SK-N-SH treated with all-trans-retinoic acid at 6 μM for 48 hours (cell line): ENCODE measurements at regions not wholly inside any gene's neighbourhood (a gene's known extent, or its start where the extent isn't known, plus 50 kb on each side); places are given as distances from the start of the nearest gene placed in this dataset.

Experiments
- PATZ1 ChIP-seq: fragments of 250-450 bp; sonication (Bioruptor Pico); IDR thresholded peaks from 2 replicates; pipeline ENCODE4 v1.8.0; 2020; ENCODE audit warnings: mild to moderate bottlenecking, moderate library complexity, borderline replicate concordance
- POU6F1 ChIP-seq: fragments of 250-450 bp; sonication (Bioruptor Pico); IDR thresholded peaks from 2 replicates; pipeline ENCODE4 v1.8.0; 2021; ENCODE audit warnings: low read depth, mild to moderate bottlenecking, moderate library complexity, borderline replicate concordance
- PPARA ChIP-seq: fragments of 250-450 bp; sonication (Bioruptor Pico); IDR thresholded peaks from 2 replicates; pipeline ENCODE4 v1.5.0; 2020; ENCODE audit warnings: mild to moderate bottlenecking, borderline replicate concordance
- ZC3H10 ChIP-seq: fragments of 250-450 bp; sonication (Bioruptor Pico); IDR thresholded peaks from 2 replicates; pipeline ENCODE4 v1.5.1; 2021; ENCODE audit warnings: mild to moderate bottlenecking, moderate library complexity
- ZFP3 ChIP-seq: fragments of 250-450 bp; sonication (Bioruptor Pico); IDR thresholded peaks from 2 replicates; pipeline ENCODE4 v1.5.0; 2020; ENCODE audit warnings: mild to moderate bottlenecking, moderate library complexity

- TF ChIP-seq ZFP3 (CRISPR knock-in tag) (no peak), PATZ1 (CRISPR knock-in tag) (no peak), PPARA (CRISPR knock-in tag) (no peak), ZC3H10 (no peak), POU6F1 (CRISPR knock-in tag) (no peak)
These were observed 1590.1 kb downstream of the HACE1 start for GRCh38 chr6:103269581-103269980.
